Thymus (tissue), 11 donors: ENCODE measurements at regions not wholly inside any gene's neighbourhood (a gene's known extent, or its start where the extent isn't known, plus 50 kb on each side); places are given as distances from the start of the nearest gene placed in this dataset.

Experiments
- DNase-seq, 9 donors: peaks; one replicate each; pipeline ENCODE4 v3.0.0-alpha.2; 2013; ENCODE audit warnings: low spot score in 9 of 9, low read depth in 6 of 9, missing footprints in 1 of 9
- H3K27ac ChIP-seq, 2 donors: one replicate each; pipeline ENCODE4 v1.5.1; 2013; ENCODE audit warnings: control low read depth in 1 of 2, low read depth in 1 of 2, low read length in 1 of 2, mild to moderate bottlenecking in 1 of 2, moderate library complexity in 1 of 2
- H3K27me3 ChIP-seq, 2 donors: one replicate each; pipeline ENCODE4 v1.5.1; 2013; ENCODE audit warnings: low read length in 1 of 2; ENCODE audit not compliant: control insufficient read depth in 2 of 2, insufficient read depth in 1 of 2
- H3K36me3 ChIP-seq, 2 donors: one replicate each; pipeline ENCODE4 v1.5.1; 2013; ENCODE audit warnings: low read length in 1 of 2, mild to moderate bottlenecking in 1 of 2, moderate library complexity in 1 of 2; ENCODE audit not compliant: control insufficient read depth in 2 of 2, insufficient read depth in 2 of 2
- H3K4me1 ChIP-seq, 2 donors: one replicate each; pipeline ENCODE4 v1.5.1; 2013; ENCODE audit warnings: low read length in 2 of 2; ENCODE audit not compliant: control insufficient read depth in 2 of 2, insufficient read depth in 2 of 2
- H3K4me3 ChIP-seq, 2 donors: one replicate each; pipeline ENCODE4 v1.5.1; 2013; ENCODE audit warnings: low read length in 2 of 2, control low read depth in 1 of 2, mild to moderate bottlenecking in 1 of 2
- H3K9me3 ChIP-seq, 2 donors: one replicate each; pipeline ENCODE4 v1.5.1; 2013; ENCODE audit warnings: low read length in 1 of 2, mild to moderate bottlenecking in 1 of 2; ENCODE audit not compliant: control insufficient read depth in 2 of 2, insufficient read depth in 1 of 2
- WGBS: extraction: QIAGEN DNeasy Blood & Tissue Kit; methylation state at CpG from one replicate; pipeline ENCODE4 v1.1.7; 2013; 5-methylcytosine and 5-hydroxymethylcytosine counted together
- donor health status: healthy.

DNA sequence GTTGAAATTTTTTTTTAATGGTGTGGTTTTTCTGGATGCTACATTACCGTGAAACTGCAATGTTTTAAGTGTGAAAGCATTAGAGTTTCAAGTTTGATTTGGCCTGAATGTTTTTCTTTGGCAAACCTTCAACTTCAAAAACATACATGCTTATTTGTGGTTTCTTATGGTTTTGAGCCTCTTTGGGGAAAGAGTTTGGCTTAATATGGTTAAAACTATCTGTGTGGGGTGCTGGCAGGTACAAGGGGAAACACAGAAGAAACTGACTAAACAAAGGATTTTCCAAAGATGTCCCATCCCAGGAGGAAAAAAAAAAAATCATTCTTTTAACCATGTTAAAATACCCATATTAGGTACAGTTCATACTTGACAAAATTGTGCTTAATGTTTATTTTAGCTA lies 121.1 kb downstream of the HGF start:
- no peak for DNase-seq
- Histone ChIP-seq H3K27ac (no peak overlapping the region), H3K27me3 (no peaks in the 10 kb centered on the region), H3K4me1 (no peaks in the 10 kb centered on the region), H3K4me3 (no peak overlapping the region), H3K36me3 (no peaks in the 10 kb centered on the region), H3K9me3 (no peaks in the 10 kb centered on the region)
- WGBS, result 64% methylated on average over 1 of the region's 1 CpG

- Histone ChIP-seq H3K9me3 (no peaks in the 10 kb centered on the region), H3K4me3 (no peak overlapping the region), H3K36me3 (no peaks in the 10 kb centered on the region), H3K27ac (no peak overlapping the region), H3K4me1 (no peaks in the 10 kb centered on the region), H3K27me3 (no peaks in the 10 kb centered on the region)
- DNase-seq, result no peak
- 99% methylated on average over 5 of the region's 5 CpGs for WGBS
Measured at GRCh38 chr7:81645435-81645834, 124.4 kb downstream of the HGF start.

DNA sequence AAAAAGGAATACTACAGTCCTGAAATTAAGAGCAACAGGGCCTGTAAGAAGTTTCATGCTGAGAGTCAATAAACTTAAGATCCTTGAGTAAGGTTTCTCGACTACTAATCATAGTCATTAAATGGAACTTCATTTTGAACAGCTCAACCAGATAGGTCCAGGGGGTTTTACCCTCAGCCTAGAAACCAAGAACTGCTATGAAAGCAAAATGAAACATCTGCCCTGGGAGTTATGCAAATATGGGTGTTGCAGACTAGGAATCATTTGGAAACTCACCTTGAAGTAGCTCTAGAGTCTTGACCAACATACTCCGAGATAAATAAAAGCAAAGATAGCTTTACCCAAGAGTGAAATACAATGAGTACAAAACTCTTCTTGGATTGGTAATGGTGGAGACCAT lies 128.0 kb downstream of the HGF start:
- whole genome bisulfite sequencing, result 96% methylated on average over 2 of the region's 2 CpGs
- no peak for DNase-seq
- no peaks in the 10 kb centered on the region for H3K9me3 ChIP-seq
- no peak overlapping the region for H3K27ac ChIP-seq
- H3K4me1 ChIP-seq, result no peaks in the 10 kb centered on the region
- no peak overlapping the region for H3K4me3 ChIP-seq
- H3K36me3 ChIP-seq, result no peaks in the 10 kb centered on the region
- H3K27me3 ChIP-seq, result no peaks in the 10 kb centered on the region

GRCh38 chr7:81638198-81638597 lies 131.6 kb downstream of the HGF start:
- H3K27ac ChIP-seq, result no peak overlapping the region
- no peak overlapping the region for H3K4me3 ChIP-seq
- DNase-seq, result no peak
- no peaks in the 10 kb centered on the region for H3K36me3 ChIP-seq
- H3K4me1 ChIP-seq, result no peaks in the 10 kb centered on the region
- no peaks in the 10 kb centered on the region for H3K27me3 ChIP-seq
- H3K9me3 ChIP-seq, result no peaks in the 10 kb centered on the region
- 94% methylated on average over 5 of the region's 5 CpGs for WGBS

DNA sequence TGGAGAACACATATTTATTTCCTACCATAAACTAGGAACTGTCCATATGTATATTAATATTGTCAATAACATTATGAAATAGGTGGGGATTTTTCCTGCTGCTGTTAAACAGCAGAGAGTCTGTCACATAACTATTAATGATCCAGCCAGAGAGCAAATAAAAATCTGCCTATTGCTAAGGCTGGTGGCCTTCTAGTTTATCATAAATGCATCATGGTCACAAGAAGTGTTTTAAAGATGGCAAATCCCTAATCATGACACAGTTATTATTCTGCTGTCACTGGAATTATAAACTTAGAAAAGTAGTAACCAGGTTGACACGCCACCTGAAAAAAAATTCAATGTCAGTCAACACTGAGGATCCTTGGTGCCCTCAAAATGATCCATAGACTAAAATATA lies 132.3 kb downstream of the HGF start:
- H3K27me3 ChIP-seq, result no peaks in the 10 kb centered on the region
- WGBS, result 96% methylated on average over 1 of the region's 1 CpG
- no peaks in the 10 kb centered on the region for H3K9me3 ChIP-seq
- H3K4me1 ChIP-seq, result no peaks in the 10 kb centered on the region
- H3K27ac ChIP-seq, result no peak overlapping the region
- H3K36me3 ChIP-seq, result no peaks in the 10 kb centered on the region
- no peak for DNase-seq
- H3K4me3 ChIP-seq, result no peak overlapping the region

GRCh38 chr7:81632418-81632817 lies 137.4 kb downstream of the HGF start:
- Histone ChIP-seq H3K4me1 (no peaks in the 10 kb centered on the region), H3K27me3 (no peaks in the 10 kb centered on the region), H3K4me3 (no peak overlapping the region), H3K27ac (no peak overlapping the region), H3K9me3 (no peaks in the 10 kb centered on the region), H3K36me3 (no peaks in the 10 kb centered on the region)
- no peak for DNase-seq
- WGBS, result 100% methylated on average over 1 of the region's 1 CpG

DNA sequence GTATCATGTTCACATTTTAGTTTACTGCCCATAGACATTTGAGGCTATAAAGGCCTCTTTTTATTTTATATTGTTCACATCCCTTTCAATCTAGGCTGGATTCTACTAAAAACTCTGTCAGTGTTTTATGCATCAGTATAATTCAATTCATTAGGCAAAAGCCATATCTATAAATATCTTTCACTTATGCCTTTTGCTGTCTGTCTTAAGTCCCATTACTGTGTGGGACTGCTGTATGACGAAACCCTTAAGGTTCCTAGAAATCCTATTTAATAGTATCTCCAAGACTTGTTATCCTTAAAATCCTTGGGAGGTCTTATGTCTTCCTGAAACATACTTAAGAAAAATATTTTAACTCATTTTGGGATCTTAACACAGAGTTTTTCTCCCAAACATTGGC lies 139.2 kb downstream of the HGF start:
- Histone ChIP-seq H3K9me3 (no peaks in the 10 kb centered on the region), H3K36me3 (no peaks in the 10 kb centered on the region), H3K27ac (no peak overlapping the region), H3K4me3 (no peak overlapping the region), H3K4me1 (no peaks in the 10 kb centered on the region), H3K27me3 (no peaks in the 10 kb centered on the region)
- WGBS, result 97% methylated on average over 1 of the region's 1 CpG
- no peak for DNase-seq

DNA sequence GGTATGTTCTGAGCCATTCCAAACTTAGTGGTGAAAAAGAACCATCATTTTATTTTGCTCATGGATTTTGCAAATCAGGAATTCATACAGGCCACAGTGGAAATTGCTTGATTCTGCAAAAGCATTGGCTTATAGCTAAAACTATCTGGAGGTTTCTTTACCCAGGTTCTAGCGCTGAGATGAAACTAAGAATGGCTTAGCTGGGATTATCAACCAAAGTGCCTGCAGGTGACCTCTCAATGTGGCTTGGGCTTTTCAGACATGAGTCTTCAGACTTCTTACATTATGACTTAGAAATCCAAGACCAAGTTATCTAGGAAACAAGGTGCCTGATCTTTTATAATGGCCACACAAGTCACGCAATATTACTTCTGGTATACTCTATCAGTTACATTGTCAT lies 140.1 kb downstream of the HGF start:
- H3K4me3 ChIP-seq, result no peak overlapping the region
- no peak overlapping the region for H3K27ac ChIP-seq
- no peaks in the 10 kb centered on the region for H3K27me3 ChIP-seq
- DNase-seq, result no peak
- no peaks in the 10 kb centered on the region for H3K9me3 ChIP-seq
- 97% methylated on average over 2 of the region's 2 CpGs for WGBS
- H3K4me1 ChIP-seq, result no peaks in the 10 kb centered on the region
- no peaks in the 10 kb centered on the region for H3K36me3 ChIP-seq

GRCh38 chr7:81628951-81629350 lies 140.9 kb downstream of the HGF start:
- DNase-seq, result no peak
- H3K4me1 ChIP-seq, result no peaks in the 10 kb centered on the region
- H3K36me3 ChIP-seq, result no peaks in the 10 kb centered on the region
- H3K9me3 ChIP-seq, result no peaks in the 10 kb centered on the region
- H3K4me3 ChIP-seq, result no peak overlapping the region
- H3K27ac ChIP-seq, result no peak overlapping the region
- H3K27me3 ChIP-seq, result no peaks in the 10 kb centered on the region
